ENCODE measurements at regions not wholly inside any gene's neighbourhood (a gene's known extent, or its start where the extent isn't known, plus 50 kb on each side); places are given as distances from the start of the nearest gene placed in this dataset.

DNA sequence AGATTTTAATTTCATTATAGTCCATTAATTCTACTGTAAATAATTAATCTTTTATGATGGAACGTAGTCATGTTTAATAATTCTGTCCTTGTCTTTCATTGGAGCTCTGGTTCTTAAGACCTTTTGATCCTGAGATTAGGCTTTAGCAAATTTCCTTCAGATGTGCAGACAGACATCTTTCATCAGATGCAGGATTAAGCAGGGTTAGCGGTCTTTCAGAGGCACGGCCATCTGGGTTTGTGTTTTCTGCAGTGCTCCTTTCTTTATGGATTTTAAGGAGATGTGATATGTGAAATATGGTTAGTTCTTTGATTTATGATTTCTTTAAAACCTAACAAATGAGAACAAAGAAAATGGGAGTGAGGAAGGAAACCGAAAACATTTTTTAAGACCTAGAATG lies 643.9 kb upstream of the SGCG start:
- ChIA-PET RAD21 (ENCODE audit: low non-redundant PET in 1 of 2, low total read pairs in 2 of 2, uncharacterized antibody in 2 of 2, unreplicated experiment in 2 of 2) (no interaction called here), CTCF (no interaction called here), POLR2A (no interaction called here)
- Histone ChIP-seq H3K9me3 (ENCODE audit: control insufficient read depth in 1 of 2, insufficient read depth in 1 of 2, low read depth in 1 of 2, low read length in 2 of 2) (no peaks in the 10 kb centered on the region), H3K79me2 (ENCODE audit: insufficient read depth, low read length) (no peaks in the 10 kb centered on the region), H4K20me1 (ENCODE audit: insufficient read depth) (no peaks in the 10 kb centered on the region), H3K9ac (ENCODE audit: low read length) (no peak overlapping the region), H3K4me1 (ENCODE audit: control insufficient read depth in 1 of 2, insufficient read depth in 2 of 2, low read length in 2 of 2) (no peaks in the 10 kb centered on the region), H3K27ac (ENCODE audit: low read depth, low read length) (no peak overlapping the region), H3K36me3 (ENCODE audit: control insufficient read depth in 1 of 2, insufficient read depth in 2 of 2, low read length in 2 of 2) (no peaks in the 10 kb centered on the region), H3K27me3 (ENCODE audit: insufficient read depth, low read length) (no peaks in the 10 kb centered on the region), H3K4me2 (ENCODE audit: low read length) (no peak overlapping the region), H3K9me2 (ENCODE audit: insufficient read depth) (no peaks in the 10 kb centered on the region), H2AFZ (ENCODE audit: low read depth, low read length, poor library complexity, severe bottlenecking) (no peak overlapping the region), H3K4me3 (replicated peaks in 1 of 2; ENCODE audit: low read depth in 1 of 2, low read length in 2 of 2) (no peak overlapping the region)
- ATAC-seq, result no peak
- TF ChIP-seq SRF (IDR thresholded peaks at IDR 0.05; ENCODE audit: low read depth), result no peak
- no peak for TF ChIP-seq CBX3 (IDR thresholded peaks at IDR 0.05; ENCODE audit: low read depth)
- TF ChIP-seq, protein P1, sequence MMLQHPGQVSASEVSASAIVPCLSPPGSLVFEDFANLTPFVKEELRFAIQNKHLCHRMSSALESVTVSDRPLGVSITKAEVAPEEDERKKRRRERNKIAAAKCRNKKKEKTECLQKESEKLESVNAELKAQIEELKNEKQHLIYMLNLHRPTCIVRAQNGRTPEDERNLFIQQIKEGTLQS (IDR thresholded peaks at IDR 0.05), result no peak
- no peak for TF ChIP-seq POLR2A (IDR thresholded peaks at IDR 0.05; ENCODE audit: borderline replicate concordance, extremely low read depth, insufficient read depth, insufficient read length)
- no peak for TF ChIP-seq TCF7L2 (IDR thresholded peaks at IDR 0.05; ENCODE audit: borderline replicate concordance, extremely low read depth, insufficient read depth, insufficient read length)
- TF ChIP-seq, protein P2, sequence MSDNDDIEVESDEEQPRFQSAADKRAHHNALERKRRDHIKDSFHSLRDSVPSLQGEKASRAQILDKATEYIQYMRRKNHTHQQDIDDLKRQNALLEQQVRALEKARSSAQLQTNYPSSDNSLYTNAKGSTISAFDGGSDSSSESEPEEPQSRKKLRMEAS (IDR thresholded peaks at IDR 0.05), result no peak
- TF ChIP-seq, protein P3, sequence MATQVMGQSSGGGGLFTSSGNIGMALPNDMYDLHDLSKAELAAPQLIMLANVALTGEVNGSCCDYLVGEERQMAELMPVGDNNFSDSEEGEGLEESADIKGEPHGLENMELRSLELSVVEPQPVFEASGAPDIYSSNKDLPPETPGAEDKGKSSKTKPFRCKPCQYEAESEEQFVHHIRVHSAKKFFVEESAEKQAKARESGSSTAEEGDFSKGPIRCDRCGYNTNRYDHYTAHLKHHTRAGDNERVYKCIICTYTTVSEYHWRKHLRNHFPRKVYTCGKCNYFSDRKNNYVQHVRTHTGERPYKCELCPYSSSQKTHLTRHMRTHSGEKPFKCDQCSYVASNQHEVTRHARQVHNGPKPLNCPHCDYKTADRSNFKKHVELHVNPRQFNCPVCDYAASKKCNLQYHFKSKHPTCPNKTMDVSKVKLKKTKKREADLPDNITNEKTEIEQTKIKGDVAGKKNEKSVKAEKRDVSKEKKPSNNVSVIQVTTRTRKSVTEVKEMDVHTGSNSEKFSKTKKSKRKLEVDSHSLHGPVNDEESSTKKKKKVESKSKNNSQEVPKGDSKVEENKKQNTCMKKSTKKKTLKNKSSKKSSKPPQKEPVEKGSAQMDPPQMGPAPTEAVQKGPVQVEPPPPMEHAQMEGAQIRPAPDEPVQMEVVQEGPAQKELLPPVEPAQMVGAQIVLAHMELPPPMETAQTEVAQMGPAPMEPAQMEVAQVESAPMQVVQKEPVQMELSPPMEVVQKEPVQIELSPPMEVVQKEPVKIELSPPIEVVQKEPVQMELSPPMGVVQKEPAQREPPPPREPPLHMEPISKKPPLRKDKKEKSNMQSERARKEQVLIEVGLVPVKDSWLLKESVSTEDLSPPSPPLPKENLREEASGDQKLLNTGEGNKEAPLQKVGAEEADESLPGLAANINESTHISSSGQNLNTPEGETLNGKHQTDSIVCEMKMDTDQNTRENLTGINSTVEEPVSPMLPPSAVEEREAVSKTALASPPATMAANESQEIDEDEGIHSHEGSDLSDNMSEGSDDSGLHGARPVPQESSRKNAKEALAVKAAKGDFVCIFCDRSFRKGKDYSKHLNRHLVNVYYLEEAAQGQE (IDR thresholded peaks at IDR 0.05; ENCODE audit: low read depth), result no peak
- no peak for TF ChIP-seq SIN3A (IDR thresholded peaks at IDR 0.05; ENCODE audit: low read depth)
- TF ChIP-seq JUND (IDR thresholded peaks at IDR 0.05), result no peak
- no peak for TF ChIP-seq ELF1 (IDR thresholded peaks at IDR 0.05; ENCODE audit: borderline replicate concordance, low read depth)
- TF ChIP-seq FOSL1 (IDR thresholded peaks at IDR 0.05; ENCODE audit: low read depth), result no peak
- no peak for TF ChIP-seq EZH2 (IDR thresholded peaks at IDR 0.05)
- TF ChIP-seq CEBPB (IDR thresholded peaks at IDR 0.05; ENCODE audit: low read depth), result no peak
- TF ChIP-seq, protein P4, sequence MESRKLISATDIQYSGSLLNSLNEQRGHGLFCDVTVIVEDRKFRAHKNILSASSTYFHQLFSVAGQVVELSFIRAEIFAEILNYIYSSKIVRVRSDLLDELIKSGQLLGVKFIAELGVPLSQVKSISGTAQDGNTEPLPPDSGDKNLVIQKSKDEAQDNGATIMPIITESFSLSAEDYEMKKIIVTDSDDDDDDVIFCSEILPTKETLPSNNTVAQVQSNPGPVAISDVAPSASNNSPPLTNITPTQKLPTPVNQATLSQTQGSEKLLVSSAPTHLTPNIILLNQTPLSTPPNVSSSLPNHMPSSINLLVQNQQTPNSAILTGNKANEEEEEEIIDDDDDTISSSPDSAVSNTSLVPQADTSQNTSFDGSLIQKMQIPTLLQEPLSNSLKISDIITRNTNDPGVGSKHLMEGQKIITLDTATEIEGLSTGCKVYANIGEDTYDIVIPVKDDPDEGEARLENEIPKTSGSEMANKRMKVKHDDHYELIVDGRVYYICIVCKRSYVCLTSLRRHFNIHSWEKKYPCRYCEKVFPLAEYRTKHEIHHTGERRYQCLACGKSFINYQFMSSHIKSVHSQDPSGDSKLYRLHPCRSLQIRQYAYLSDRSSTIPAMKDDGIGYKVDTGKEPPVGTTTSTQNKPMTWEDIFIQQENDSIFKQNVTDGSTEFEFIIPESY (IDR thresholded peaks at IDR 0.05; ENCODE audit: extremely low read depth, insufficient replicate concordance, low read length), result no peak
- TF ChIP-seq RAD21 (IDR thresholded peaks at IDR 0.05; ENCODE audit: low read depth), result no peak
- no peak for TF ChIP-seq ZNF274 (IDR thresholded peaks at IDR 0.05; ENCODE audit: low read depth, low read length)
- BruUV-seq (replicated peaks), result no TSS peak
- DNase-seq (ENCODE audit: low read depth, low spot score), result no peak
- intact Hi-C loops (cut with micrococcal nuclease), result no loop called here

All from HCT116 (cell line).